Endothelial cell of umbilical vein (primary cell): ENCODE measurements at regions not wholly inside any gene's neighbourhood (a gene's known extent, or its start where the extent isn't known, plus 50 kb on each side); places are given as distances from the start of the nearest gene placed in this dataset.
"Not testable (repeated sequence)": the region's sequence is repeated elsewhere in the genome, so short reads cannot be mapped to it uniquely, and the experiment has no call there.

Source experiments
- BruUV-seq: library from RNA; stranded (reverse); fragments of 400-500 nt; replicated peaks from 2 replicates; lab custom pipeline; 2021; lab: Mats Ljungman, UMichigan
- CTCF ChIA-PET: fragments of 300-600, 350-600 bp; sonication (Branson Sonifier 250); formaldehyde crosslinking; loops from one replicate; lab custom pipeline; 2021; ENCODE audit warnings: antibody characterized with exemption, inconsistent platforms; lab: Charles Lee
- POLR2A ChIA-PET: fragments of 300-600, 350-600 bp; sonication (Branson Sonifier 250); formaldehyde crosslinking; loops from one replicate; lab custom pipeline; 2021; ENCODE audit warnings: antibody characterized with exemption, inconsistent platforms; lab: Charles Lee
- DNase-seq: peaks from one replicate; pipeline ENCODE4 v3.0.0-alpha.2; 2011; ENCODE audit warnings: low read depth, low spot score
- FAIRE-seq: peaks from 2 replicates; lab custom pipeline; 2011; peaks lifted over from hg19 to GRCh38; lab: Jason Lieb, UNC
- H2AFZ ChIP-seq: 2 replicates; pipeline ENCODE4 v1.6.0; 2012; ENCODE audit warnings: low read depth, low read length, control low read depth, inconsistent platforms
- H3K27ac ChIP-seq: 2 replicates; pipeline ENCODE4 v1.5.1; 2011; ENCODE audit warnings: low read depth, mild to moderate bottlenecking, control low read depth, low read length, moderate library complexity; ENCODE audit not compliant: insufficient read depth
- H3K27me3 ChIP-seq, 2 experiments: 2 replicates each; pipeline versions ENCODE4 v1.6.0 to v1.6.1; 2011; ENCODE audit warnings: low read length in 2 of 2, mixed read lengths in 1 of 2; ENCODE audit not compliant: control insufficient read depth in 2 of 2, insufficient read depth in 2 of 2
- H3K36me3 ChIP-seq, 2 experiments: 2 replicates in 1 of 2; 3 replicates in 1 of 2; pipeline ENCODE4 v1.5.1; 2011; ENCODE audit warnings: low read length in 2 of 2, mild to moderate bottlenecking in 1 of 2, moderate library complexity in 1 of 2; ENCODE audit not compliant: control insufficient read depth in 2 of 2, insufficient read depth in 2 of 2; ENCODE audit errors: extremely low read depth in 1 of 2
- H3K4me1 ChIP-seq: 3 replicates; pipeline ENCODE4 v1.5.1; 2011; ENCODE audit warnings: mild to moderate bottlenecking, low read length; ENCODE audit not compliant: control insufficient read depth, insufficient read depth; ENCODE audit errors: extremely low read depth
- H3K4me2 ChIP-seq: 2 replicates; pipeline ENCODE4 v1.6.1; 2011; ENCODE audit warnings: low read length, control low read depth, mixed read lengths; ENCODE audit not compliant: insufficient read depth
- H3K4me3 ChIP-seq, 3 experiments: fragments of 200-600 bp in 1 of 3; sonication (generic), shearing (Covaris generic) in 1 of 3; replicated peaks in 1 of 3; 2 replicates each; pipeline ENCODE4 v1.5.1; 2011 to 2016; ENCODE audit warnings: control low read depth in 3 of 3, low read length in 3 of 3, mild to moderate bottlenecking in 2 of 3, inconsistent platforms in 1 of 3, low read depth in 1 of 3, moderate library complexity in 1 of 3; ENCODE audit not compliant: insufficient read depth in 1 of 3
- H3K79me2 ChIP-seq: 2 replicates; pipeline ENCODE4 v1.6.0; 2012; ENCODE audit warnings: low read length, inconsistent platforms; ENCODE audit not compliant: control insufficient read depth, insufficient read depth
- H3K9ac ChIP-seq: replicated peaks from 2 replicates; pipeline ENCODE3; 2011; ENCODE audit warnings: low read length, control low read depth; ENCODE audit not compliant: insufficient read depth; ENCODE audit errors: extremely low read depth
- H3K9me1 ChIP-seq: replicated peaks from 3 replicates; pipeline ENCODE4 v1.6.0; 2011; ENCODE audit warnings: mild to moderate bottlenecking, low read length; ENCODE audit not compliant: control insufficient read depth, insufficient read depth; ENCODE audit errors: extremely low read depth
- H3K9me3 ChIP-seq: replicated peaks from 2 replicates; pipeline ENCODE4 v1.5.1; 2012; ENCODE audit warnings: low read length, inconsistent platforms; ENCODE audit not compliant: control insufficient read depth, insufficient read depth
- H4K20me1 ChIP-seq: replicated peaks from 2 replicates; pipeline ENCODE3; 2011; ENCODE audit warnings: mild to moderate bottlenecking, low read length; ENCODE audit not compliant: control insufficient read depth, insufficient read depth; ENCODE audit errors: extremely low read depth
- EZH2 ChIP-seq: IDR thresholded peaks from 2 replicates; pipeline ENCODE4 v1.6.1; 2012; ENCODE audit warnings: borderline replicate concordance, low read depth, mild to moderate bottlenecking, moderate library complexity, low read length, inconsistent platforms; ENCODE audit not compliant: severe bottlenecking
- FOS ChIP-seq: IDR thresholded peaks from 2 replicates; pipeline ENCODE4 v1.6.1; 2011; ENCODE audit warnings: mild to moderate bottlenecking, low read length, moderate library complexity, borderline replicate concordance; ENCODE audit not compliant: insufficient read depth
- GATA2 ChIP-seq: IDR thresholded peaks from 2 replicates; pipeline ENCODE4 v1.7.0; 2011; ENCODE audit warnings: low read depth, mild to moderate bottlenecking, moderate library complexity, mixed read lengths, low read length; ENCODE audit not compliant: insufficient read length, insufficient read depth
- JUN ChIP-seq: IDR thresholded peaks from 2 replicates; pipeline ENCODE4 v1.6.1; 2011; ENCODE audit warnings: borderline replicate concordance, low read depth; ENCODE audit not compliant: insufficient read length, insufficient read depth
- MAX ChIP-seq: IDR thresholded peaks from 2 replicates; pipeline ENCODE4 v1.6.1; 2011; ENCODE audit not compliant: insufficient read depth, insufficient read length
- MYC ChIP-seq: IDR thresholded peaks from one replicate; pipeline ENCODE4 v1.6.1; 2011; ENCODE audit warnings: mild to moderate bottlenecking, low read depth, low read length
- POLR2A ChIP-seq: IDR thresholded peaks from 2 replicates; pipeline ENCODE4 v1.6.1; 2012; ENCODE audit warnings: low read depth, mild to moderate bottlenecking, control low read depth, low read length
- POLR2AphosphoS5 ChIP-seq: IDR thresholded peaks from 2 replicates; pipeline ENCODE4 v1.6.1; 2012; ENCODE audit warnings: low read depth, mild to moderate bottlenecking, control low read depth, low read length, moderate library complexity; ENCODE audit not compliant: insufficient read depth
- dilution Hi-C: fragments of 300-500 bp; cut with MboI; formaldehyde crosslinking; loops from one replicate; pipeline ENCODE4 v1.15.0; 2019; ENCODE audit warnings: low sequenced_read_pairs; ENCODE audit not compliant: extremely low pct_ligation_motif_present
- intact Hi-C: fragments of 100-400 bp; cut with micrococcal nuclease; formaldehyde crosslinking; loops from one replicate; pipeline ENCODE4 v1.10.0; 2022
- TF ChIP-seq, protein P1 (sequence below), 2 donors: IDR thresholded peaks; 1 replicate in 1 of 2; 2 replicates in 1 of 2; pipeline ENCODE4 v1.5.1; 2011; ENCODE audit warnings: low read length in 2 of 2, mild to moderate bottlenecking in 2 of 2, moderate library complexity in 2 of 2, control low read depth in 1 of 2, inconsistent platforms in 1 of 2, low read depth in 1 of 2; ENCODE audit not compliant: insufficient read depth in 1 of 2; ENCODE audit errors: extremely low read depth in 1 of 2

DNA sequence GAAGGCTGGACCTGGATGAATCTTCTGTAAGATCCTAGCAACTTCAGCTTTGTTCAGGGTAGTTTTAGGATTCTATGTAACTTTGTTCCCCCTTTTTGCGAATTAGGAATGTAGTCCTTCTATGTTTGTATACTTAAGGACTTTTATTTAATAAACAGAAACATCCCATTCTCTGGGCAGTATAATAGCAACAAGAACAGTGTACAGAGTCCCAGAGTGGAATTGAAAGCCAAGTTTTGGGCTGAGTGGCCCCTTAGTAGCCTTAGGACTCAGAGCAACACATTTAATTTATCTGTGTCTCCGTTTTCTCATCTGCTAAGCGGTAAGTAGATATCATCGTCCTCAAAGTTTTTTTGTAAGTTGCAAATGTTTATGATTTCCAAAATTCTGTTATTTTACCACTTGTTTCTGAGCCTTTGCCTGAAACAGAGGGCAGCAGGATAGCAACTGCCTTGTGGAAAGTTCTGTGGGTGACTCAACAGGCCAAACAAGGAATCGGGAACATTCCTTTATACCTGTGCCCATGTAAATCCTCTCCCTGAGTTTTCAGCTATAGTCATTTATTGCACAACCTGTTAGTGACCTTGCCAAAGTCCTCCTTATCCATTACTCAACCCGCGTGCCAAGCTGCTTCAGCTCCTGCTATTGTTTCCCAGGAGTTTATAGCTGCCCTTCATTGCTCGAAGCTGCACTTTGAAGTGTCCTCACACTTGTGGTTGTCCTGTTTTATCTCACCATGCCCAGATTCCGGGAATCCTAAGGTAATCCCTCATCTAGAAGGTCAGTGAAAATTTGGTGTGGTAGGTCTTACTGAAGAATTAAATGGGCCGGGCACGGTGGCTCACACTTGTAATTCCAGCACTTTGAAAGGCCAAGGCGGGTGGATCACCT is 199.1 kb upstream of the AHR start:
- FAIRE-seq, result no peak
- H3K4me2 ChIP-seq, result no peak overlapping the region
- POLR2A ChIA-PET, result no interaction called here
- no peak for DNase-seq
- H3K27ac ChIP-seq, result no peak overlapping the region
- no peaks in the 10 kb centered on the region for H3K27me3 ChIP-seq
- no peak overlapping the region for H3K4me3 ChIP-seq
- H3K9me3 ChIP-seq, result no peaks in the 10 kb centered on the region
- TF ChIP-seq JUN (no peak), POLR2A (no peak), EZH2 (no peak), FOS (no peak), POLR2AphosphoS5 (no peak), MAX (no peak), GATA2 (no peak), MYC (no peak)
- TF ChIP-seq, protein P1, sequence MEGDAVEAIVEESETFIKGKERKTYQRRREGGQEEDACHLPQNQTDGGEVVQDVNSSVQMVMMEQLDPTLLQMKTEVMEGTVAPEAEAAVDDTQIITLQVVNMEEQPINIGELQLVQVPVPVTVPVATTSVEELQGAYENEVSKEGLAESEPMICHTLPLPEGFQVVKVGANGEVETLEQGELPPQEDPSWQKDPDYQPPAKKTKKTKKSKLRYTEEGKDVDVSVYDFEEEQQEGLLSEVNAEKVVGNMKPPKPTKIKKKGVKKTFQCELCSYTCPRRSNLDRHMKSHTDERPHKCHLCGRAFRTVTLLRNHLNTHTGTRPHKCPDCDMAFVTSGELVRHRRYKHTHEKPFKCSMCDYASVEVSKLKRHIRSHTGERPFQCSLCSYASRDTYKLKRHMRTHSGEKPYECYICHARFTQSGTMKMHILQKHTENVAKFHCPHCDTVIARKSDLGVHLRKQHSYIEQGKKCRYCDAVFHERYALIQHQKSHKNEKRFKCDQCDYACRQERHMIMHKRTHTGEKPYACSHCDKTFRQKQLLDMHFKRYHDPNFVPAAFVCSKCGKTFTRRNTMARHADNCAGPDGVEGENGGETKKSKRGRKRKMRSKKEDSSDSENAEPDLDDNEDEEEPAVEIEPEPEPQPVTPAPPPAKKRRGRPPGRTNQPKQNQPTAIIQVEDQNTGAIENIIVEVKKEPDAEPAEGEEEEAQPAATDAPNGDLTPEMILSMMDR (IDR thresholded peaks at IDR 0.05; ENCODE audit: extremely low read depth in 1 of 2, insufficient read depth in 1 of 2, low read depth in 1 of 2, low read length in 2 of 2), result no peak
- no peak overlapping the region for H2AFZ ChIP-seq
- no TSS peak for BruUV-seq
- CTCF ChIA-PET, result interaction anchor here (1.4 kb wide), 1 partner anchor 21 kb away, joined by 4 read pairs; no protein-coding TSS in a partner anchor
- intact Hi-C loops, result no loop called here
- no peak overlapping the region for H3K9ac ChIP-seq
- dilution Hi-C loops, result no loop called here
- no peaks in the 10 kb centered on the region for H3K36me3 ChIP-seq
- no peaks in the 10 kb centered on the region for H3K79me2 ChIP-seq
- no peaks in the 10 kb centered on the region for H3K4me1 ChIP-seq
- no peaks in the 10 kb centered on the region for H4K20me1 ChIP-seq
- H3K9me1 ChIP-seq, result no peaks in the 10 kb centered on the region

- POLR2A ChIA-PET, CTCF ChIA-PET: not testable (repeated sequence)
Measured at GRCh38 chr7:17099974-17100509, 198.4 kb upstream of the AHR start.

More at GRCh38 chr7:17099974-17100509, 198.4 kb upstream of the AHR start:
- H3K27ac ChIP-seq, H3K4me2 ChIP-seq, intact Hi-C loops, DNase-seq, H3K4me3 ChIP-seq, H4K20me1 ChIP-seq, H3K27me3 ChIP-seq, dilution Hi-C loops, FAIRE-seq, H3K36me3 ChIP-seq, H3K4me1 ChIP-seq, H3K9me1 ChIP-seq, H3K79me2 ChIP-seq, H2AFZ ChIP-seq, H3K9me3 ChIP-seq, BruUV-seq, H3K9ac ChIP-seq: not testable (repeated sequence)
